ENCODE measurements at regions not wholly inside any gene's neighbourhood (a gene's known extent, or its start where the extent isn't known, plus 50 kb on each side); places are given as distances from the start of the nearest gene placed in this dataset.

GRCh38 chr14:105843444-105844046 lies 317.2 kb downstream of the TMEM121 start:
- TF ChIP-seq CTCF (IDR thresholded peaks at IDR 0.05) (no peak), POLR2AphosphoS5 (IDR thresholded peaks at IDR 0.05) (no peak), POLR2A (IDR thresholded peaks at IDR 0.05) (no peak), EP300 (IDR thresholded peaks at IDR 0.05) (no peak)
